ENCODE measurements at regions not wholly inside any gene's neighbourhood (a gene's known extent, or its start where the extent isn't known, plus 50 kb on each side); places are given as distances from the start of the nearest gene placed in this dataset.
"Not testable (repeated sequence)": the region's sequence is repeated elsewhere in the genome, so short reads cannot be mapped to it uniquely, and the experiment has no call there.

DNA sequence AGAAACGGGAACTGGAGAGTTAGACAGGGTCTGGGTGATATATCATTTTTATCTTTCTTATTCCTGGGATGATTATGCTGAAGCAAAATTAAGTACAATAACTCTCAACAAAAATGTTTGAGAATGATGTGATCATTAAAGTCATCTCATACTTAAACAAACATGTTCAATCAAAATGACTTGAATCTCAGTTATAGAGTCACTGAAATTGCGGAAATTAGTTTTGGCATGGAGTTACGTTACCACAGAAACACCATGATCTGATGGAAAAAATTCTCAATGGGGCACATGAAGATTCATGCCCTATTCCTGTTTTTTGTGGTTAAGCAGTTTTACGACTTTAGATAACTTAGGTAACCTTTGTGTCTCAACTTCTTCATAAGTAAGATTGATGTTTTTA, 757.7 kb downstream of the EPHA4 start:
- Histone ChIP-seq H3K27me3 (ENCODE audit: control insufficient read depth, insufficient read depth, low read length) (no peaks in the 10 kb centered on the region), H3K36me3 (ENCODE audit: control insufficient read depth, insufficient read depth, low read length) (no peaks in the 10 kb centered on the region), H3K4me3 (ENCODE audit: low read depth, low read length) (no peak overlapping the region)
- TF ChIP-seq, protein P1, sequence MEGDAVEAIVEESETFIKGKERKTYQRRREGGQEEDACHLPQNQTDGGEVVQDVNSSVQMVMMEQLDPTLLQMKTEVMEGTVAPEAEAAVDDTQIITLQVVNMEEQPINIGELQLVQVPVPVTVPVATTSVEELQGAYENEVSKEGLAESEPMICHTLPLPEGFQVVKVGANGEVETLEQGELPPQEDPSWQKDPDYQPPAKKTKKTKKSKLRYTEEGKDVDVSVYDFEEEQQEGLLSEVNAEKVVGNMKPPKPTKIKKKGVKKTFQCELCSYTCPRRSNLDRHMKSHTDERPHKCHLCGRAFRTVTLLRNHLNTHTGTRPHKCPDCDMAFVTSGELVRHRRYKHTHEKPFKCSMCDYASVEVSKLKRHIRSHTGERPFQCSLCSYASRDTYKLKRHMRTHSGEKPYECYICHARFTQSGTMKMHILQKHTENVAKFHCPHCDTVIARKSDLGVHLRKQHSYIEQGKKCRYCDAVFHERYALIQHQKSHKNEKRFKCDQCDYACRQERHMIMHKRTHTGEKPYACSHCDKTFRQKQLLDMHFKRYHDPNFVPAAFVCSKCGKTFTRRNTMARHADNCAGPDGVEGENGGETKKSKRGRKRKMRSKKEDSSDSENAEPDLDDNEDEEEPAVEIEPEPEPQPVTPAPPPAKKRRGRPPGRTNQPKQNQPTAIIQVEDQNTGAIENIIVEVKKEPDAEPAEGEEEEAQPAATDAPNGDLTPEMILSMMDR (IDR thresholded peaks at IDR 0.05; ENCODE audit: insufficient read depth, low read length, poor library complexity, severe bottlenecking): no peak
- DNase-seq (ENCODE audit: low read depth): no peak

DNA sequence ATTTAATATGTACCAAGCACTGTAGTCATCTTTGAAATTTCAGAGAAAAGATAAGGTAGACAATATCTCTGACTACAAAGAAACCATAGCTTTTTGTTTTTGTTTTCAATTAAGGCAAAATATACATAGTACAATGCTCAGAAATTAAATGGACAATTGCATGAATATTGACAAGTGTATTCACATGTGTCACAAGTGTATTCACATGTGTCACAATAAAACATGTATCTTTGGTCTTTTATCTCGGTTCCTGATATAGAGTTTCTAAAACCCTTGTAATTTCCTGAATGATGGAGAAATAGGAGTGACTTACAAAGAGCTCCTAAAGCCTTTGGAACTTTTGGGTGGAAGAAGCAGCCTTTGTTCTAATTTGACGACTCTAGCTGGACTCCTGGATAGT, 756.4 kb downstream of the EPHA4 start:
- TF ChIP-seq, protein P1 (IDR thresholded peaks at IDR 0.05; ENCODE audit: insufficient read depth, low read length, poor library complexity, severe bottlenecking): no peak
- H3K4me3 ChIP-seq (ENCODE audit: low read depth, low read length): no peak overlapping the region
- no peaks in the 10 kb centered on the region for H3K36me3 ChIP-seq (ENCODE audit: control insufficient read depth, insufficient read depth, low read length)
- H3K27me3 ChIP-seq (ENCODE audit: control insufficient read depth, insufficient read depth, low read length): no peaks in the 10 kb centered on the region
- no peak for DNase-seq (ENCODE audit: low read depth)

DNA sequence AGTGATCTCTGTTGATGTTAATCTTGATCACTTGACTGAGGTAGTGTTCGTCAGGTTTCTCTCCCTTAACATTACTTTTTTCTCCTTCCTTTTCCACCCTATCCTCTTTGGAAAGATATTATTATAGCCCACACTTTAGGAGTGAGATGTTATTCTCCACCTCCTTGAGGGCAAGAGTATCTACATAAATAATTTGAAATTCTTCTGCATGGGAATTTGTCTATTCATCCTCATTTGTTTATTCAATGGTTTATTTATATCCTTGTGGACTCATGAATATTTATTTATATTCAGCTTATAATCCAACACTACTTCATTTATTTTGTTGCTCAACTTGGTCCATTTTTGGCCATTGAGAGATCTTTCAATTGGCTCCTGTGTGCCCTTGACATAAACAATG, 750.4 kb downstream of the EPHA4 start:
- TF ChIP-seq, protein P1 (IDR thresholded peaks at IDR 0.05; ENCODE audit: insufficient read depth, low read length, poor library complexity, severe bottlenecking): no peak
- H3K36me3 ChIP-seq (ENCODE audit: control insufficient read depth, insufficient read depth, low read length): no peaks in the 10 kb centered on the region
- no peak overlapping the region for H3K4me3 ChIP-seq (ENCODE audit: low read depth, low read length)
- no peak for DNase-seq (ENCODE audit: low read depth)
- H3K27me3 ChIP-seq (ENCODE audit: control insufficient read depth, insufficient read depth, low read length): no peaks in the 10 kb centered on the region

DNA sequence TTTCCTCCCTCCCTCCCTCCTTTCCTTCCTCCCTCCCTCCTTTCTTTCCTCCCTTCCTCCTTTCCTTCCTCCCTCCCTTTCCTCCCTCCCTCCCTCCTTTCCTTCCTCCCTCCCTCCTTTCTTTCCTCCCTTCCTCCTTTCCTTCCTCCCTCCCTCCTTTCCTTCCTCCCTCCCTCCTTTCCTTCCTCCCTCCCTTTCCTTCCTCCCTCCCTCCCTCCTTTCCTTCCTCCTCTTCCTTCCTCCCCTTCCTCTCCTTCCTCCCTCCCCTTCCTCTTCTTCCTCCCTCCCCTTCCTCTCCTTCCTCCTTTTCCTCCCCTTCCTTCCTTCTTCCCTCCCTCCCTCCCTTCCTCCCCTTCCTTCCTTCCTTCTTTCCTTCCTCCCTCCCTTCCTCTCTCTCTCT, 748.5 kb downstream of the EPHA4 start:
- H3K36me3 ChIP-seq (ENCODE audit: control insufficient read depth, insufficient read depth, low read length); DNase-seq (ENCODE audit: low read depth); H3K4me3 ChIP-seq (ENCODE audit: low read depth, low read length); H3K27me3 ChIP-seq (ENCODE audit: control insufficient read depth, insufficient read depth, low read length): not testable (repeated sequence)

DNA sequence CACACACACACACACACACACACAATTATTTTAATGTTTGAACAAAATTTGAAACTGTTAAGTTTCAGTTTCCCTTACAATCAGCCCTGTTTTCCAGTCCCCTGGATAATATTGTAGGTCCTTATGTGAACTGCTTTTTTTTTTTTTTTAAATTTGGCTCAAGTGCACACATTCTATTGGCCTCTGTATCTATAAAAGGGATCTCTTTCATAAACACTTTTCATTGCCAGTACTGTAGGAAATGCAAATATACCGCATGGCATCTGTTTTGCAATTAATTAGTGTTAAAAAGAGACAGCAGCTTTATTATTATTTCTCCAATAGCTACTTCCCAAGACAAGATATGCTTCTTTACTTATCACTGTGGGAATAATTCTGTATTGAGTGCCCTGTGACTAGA, 738.7 kb downstream of the EPHA4 start:
- no peaks in the 10 kb centered on the region for H3K36me3 ChIP-seq (ENCODE audit: control insufficient read depth, insufficient read depth, low read length)
- no peak overlapping the region for H3K4me3 ChIP-seq (ENCODE audit: low read depth, low read length)
- TF ChIP-seq, protein P1 (IDR thresholded peaks at IDR 0.05; ENCODE audit: insufficient read depth, low read length, poor library complexity, severe bottlenecking): no peak
- H3K27me3 ChIP-seq (ENCODE audit: control insufficient read depth, insufficient read depth, low read length): no peaks in the 10 kb centered on the region
- DNase-seq (ENCODE audit: low read depth): no peak

DNA sequence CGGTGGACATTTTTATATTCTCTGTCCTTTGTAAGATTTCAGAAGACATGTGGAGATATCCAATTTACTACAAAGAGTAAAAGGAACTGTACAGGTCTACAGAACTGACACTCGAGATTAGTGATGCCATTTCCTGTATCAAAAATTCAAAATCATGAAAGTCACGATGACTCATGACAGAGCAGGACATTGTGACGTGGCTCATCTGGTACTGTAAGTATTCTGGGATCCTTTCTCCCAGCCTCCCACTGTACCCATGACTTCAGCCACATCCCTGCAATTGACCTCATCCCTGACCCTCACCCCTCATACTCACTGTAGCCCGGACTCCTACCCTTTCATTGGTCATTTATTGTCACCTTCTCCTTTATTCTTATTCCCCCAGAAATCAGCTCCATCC, 736.5 kb downstream of the EPHA4 start:
- H3K27me3 ChIP-seq (ENCODE audit: control insufficient read depth, insufficient read depth, low read length): no peaks in the 10 kb centered on the region
- no peaks in the 10 kb centered on the region for H3K36me3 ChIP-seq (ENCODE audit: control insufficient read depth, insufficient read depth, low read length)
- no peak overlapping the region for H3K4me3 ChIP-seq (ENCODE audit: low read depth, low read length)
- DNase-seq (ENCODE audit: low read depth): no peak
- TF ChIP-seq, protein P1 (IDR thresholded peaks at IDR 0.05; ENCODE audit: insufficient read depth, low read length, poor library complexity, severe bottlenecking): no peak

Measured in kidney epithelial cell (primary cell).